GM20431 (cell line): ENCODE measurements at regions not wholly inside any gene's neighbourhood (a gene's known extent, or its start where the extent isn't known, plus 50 kb on each side); places are given as distances from the start of the nearest gene placed in this dataset.

Source experiments
- in situ Hi-C: fragments of 300-500 bp; cut with MseI, MboI; formaldehyde crosslinking; loops from one replicate; pipeline ENCODE4 v1.15.0; 2020; ENCODE audit warnings: low sequenced_read_pairs; ENCODE audit not compliant: unreplicated experiment

GRCh38 chr22:47457509-47458300, 695.3 kb downstream of the TBC1D22A start:
- in situ Hi-C loops: no loop called here

DNA sequence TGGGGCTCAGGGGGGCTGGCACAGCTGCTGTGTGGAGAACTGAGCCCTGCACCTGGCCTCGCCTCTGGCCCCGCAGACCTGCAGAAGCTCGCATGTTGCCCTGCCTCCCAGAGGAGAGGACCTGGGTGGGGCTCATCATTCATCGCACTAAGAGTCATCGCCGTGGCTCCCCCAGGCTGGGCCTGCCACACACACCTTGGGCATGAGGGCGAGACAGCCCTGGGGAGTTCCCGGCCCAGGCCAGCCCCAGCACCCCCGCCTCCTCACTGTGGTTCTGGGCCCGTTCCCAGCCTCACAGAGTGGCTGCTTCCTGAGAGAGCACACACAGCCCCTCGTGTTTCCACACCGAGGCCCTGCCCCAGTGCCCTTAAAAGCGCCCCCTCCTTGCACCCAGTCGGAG, 694.6 kb downstream of the TBC1D22A start:
- in situ Hi-C loops: no loop called here

GRCh38 chr22:47456031-47456430, 693.6 kb downstream of the TBC1D22A start:
- in situ Hi-C loops: no loop called here

GRCh38 chr22:47453049-47453448, 690.6 kb downstream of the TBC1D22A start:
- in situ Hi-C loops: no loop called here

GRCh38 chr22:47452184-47452583, 689.7 kb downstream of the TBC1D22A start:
- in situ Hi-C loops: no loop called here

DNA sequence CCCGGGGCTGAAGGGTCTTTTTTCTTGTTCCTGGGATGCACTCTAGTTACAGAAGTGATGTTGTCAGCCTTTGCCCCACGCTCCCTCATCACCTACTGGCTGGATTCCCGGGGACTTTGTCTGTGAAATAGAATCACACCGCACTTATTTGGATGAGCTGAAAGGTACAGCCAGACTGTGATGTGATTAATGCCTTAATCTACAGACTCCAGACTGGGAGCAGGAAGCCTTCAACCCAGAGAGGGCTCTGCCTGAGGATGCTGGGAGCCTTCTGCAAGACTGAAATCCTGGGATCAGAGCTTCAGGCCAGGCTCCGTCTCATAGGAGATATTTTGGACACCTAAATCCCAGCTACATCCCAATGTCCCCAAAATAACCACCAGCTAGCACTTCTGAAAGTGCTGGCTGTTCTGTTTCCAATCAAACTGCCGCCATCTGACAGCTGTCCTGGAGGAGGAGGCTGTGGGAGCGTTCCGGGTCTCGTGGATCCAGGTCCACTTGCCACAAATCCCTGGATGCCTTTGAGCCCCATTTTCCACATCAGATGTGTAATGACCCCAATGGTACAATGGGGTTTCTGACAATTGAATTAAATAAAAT, 688.5 kb downstream of the TBC1D22A start:
- in situ Hi-C loops: no loop called here

- in situ Hi-C loops: no loop called here
Measured at GRCh38 chr22:47449508-47450270, 687.2 kb downstream of the TBC1D22A start.

GRCh38 chr22:47448231-47449223, 686.1 kb downstream of the TBC1D22A start:
- in situ Hi-C loops: no loop called here

DNA sequence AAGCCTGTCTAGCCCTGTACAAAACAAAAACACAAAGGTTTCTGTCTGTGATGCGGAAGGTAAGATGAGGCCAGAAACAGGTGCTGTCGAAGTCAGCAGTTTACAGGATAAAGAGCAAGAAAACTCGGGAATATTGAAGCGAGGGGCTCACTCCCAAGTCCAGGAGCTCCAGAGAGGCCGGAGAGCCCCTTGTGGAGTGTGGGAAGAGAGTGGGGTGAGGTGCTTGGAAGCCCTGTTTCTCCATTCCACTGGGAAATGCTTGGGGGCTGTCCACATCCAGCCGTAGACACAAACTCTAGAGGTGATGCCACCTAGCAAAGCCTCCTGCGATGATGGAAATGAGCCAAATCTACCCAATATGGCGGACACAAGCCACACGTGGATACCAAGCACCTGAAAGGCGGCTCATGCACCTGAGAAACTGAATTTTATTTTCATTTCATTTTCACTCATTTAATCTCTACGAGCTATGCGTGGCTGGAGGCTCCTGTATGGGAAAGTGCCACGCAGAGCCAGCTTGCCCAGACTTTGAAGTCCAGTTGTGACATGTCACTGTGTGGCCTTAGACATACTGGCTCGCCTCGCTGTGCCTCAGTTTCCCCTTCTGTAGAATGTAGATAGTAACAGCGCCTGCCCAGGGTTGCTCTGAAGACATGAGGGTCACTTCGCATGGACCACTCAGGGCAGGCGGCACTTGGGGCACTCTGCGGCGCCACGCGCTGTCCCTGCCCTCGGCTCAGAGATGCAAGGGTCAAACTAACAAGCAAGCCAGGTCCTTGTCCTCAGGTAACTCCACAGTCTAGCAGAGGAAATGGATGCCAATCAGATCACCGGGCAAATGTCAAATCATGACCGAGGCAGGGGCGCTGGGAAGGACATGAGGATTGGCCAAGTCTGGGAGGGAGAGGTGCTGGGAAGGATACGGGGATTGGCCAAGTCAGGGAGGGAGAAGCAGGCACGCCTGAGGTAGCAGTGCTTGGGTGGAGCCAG, 684.7 kb downstream of the TBC1D22A start:
- in situ Hi-C loops: no loop called here

- in situ Hi-C loops: no loop called here
Measured at GRCh38 chr22:47446331-47446730, 683.9 kb downstream of the TBC1D22A start.

DNA sequence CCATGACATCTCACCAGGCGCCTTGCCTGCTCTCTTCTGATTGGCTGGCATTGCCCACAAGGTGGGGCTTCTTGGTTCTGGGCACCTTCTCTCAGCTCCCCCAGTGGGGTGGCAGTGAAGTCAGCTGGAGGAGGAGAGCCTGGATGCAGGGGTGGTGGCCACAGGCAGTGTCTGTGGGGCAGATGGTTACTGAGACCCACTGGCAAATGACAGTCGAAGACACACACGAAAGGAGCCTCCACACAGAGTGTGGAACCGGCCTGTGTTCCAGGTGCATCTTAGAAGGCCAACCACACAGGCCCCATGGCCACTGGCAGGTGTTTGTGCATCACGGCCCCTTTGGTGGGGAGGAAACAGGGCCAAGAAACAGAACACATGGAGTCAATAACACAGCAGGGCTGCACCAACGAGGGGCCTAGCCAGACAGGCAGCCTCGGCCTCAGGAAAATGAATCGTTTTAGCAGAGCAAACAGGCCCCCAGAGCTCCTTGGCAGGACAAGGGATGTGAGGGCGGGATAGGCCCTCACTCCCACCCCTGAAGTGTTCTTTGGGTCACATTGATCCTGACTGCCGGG, 683.4 kb downstream of the TBC1D22A start:
- in situ Hi-C loops: no loop called here

GRCh38 chr22:47445212-47445611, 682.8 kb downstream of the TBC1D22A start:
- in situ Hi-C loops: no loop called here

- in situ Hi-C loops: no loop called here
Measured at GRCh38 chr22:47444746-47445065, 682.3 kb downstream of the TBC1D22A start.

DNA sequence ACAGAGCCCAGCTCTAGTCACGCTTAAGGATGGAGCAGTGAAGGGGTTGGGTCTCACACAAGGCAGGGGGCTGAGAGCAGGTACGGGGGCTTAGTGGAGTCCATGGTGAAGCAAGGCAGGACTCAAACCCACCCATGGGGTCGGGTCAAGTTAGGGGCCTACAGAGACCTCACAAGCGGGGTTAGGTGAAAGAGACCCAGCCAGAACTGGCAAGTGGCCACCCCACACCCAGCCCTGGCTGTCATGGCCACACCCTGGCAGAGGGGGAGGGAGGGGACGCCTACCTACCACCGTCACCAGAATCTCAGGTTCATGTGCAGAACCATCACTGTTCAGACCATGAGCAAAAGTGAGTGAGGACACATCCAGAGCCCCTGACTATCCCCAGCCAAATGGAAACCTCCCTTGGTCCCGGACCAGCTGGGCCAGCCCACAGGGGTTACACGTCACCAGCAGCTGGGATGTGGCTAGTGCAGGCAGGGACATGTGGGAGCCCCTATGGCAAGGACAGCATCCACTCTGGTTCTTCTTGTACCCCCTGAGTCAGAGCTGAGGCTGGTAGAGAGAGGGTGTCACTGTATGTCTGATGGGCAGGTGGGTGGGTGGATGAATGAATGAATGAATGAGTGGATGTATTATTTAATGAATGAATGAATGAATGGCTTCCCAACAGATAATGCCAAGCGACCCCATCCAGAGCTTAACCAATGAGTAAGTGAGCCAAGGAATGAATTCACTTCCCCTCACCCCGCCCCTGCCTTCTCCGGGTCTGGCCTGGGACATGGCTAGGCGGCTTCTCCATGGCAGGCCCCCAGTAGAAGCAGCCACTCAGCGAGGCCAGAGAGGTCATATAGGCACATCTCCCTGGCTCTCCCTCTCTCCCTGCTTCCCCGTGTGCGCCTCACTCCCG, 681.6 kb downstream of the TBC1D22A start:
- in situ Hi-C loops: no loop called here

- in situ Hi-C loops: no loop called here
Measured at GRCh38 chr22:47442821-47443220, 680.4 kb downstream of the TBC1D22A start.

DNA sequence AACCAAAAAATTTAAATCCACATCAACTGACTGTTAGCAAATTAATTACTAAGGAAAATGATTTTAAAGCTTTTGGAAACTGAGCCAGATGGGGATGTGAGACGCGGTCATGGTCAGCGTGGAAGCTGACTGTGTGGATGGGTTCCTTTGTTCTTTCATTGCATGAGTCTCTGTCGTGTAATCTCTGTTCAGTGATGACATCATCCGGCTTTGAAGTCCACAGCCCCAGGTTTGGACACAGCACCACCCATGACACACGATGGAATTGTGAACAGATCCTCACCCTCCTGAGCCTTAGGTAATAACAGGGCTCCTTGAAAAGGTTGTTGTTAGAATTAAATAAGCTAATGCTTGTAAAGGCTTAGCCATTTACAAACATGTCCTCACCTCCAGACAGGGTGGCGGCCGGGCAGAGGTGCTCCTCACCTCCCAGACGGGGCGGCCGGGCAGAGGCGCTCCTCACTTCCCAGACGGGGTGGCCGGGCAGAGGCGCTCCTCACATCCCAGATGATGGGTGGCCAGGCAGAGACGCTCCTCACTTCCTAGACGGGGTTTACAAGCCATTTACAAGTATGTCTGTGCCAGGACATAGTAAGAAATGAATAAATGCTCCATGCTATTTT, 677.3 kb downstream of the TBC1D22A start:
- in situ Hi-C loops: no loop called here

GRCh38 chr22:47437636-47438035, 675.2 kb downstream of the TBC1D22A start:
- in situ Hi-C loops: no loop called here
